Mononuclear cell (primary cell): ENCODE measurements at regions not wholly inside any gene's neighbourhood (a gene's known extent, or its start where the extent isn't known, plus 50 kb on each side); places are given as distances from the start of the nearest gene placed in this dataset.

ENCODE experiments used
- H3K27me3 ChIP-seq: 2 replicates; pipeline ENCODE4 v1.6.0; 2011; ENCODE audit warnings: low read length, control low read depth; ENCODE audit not compliant: insufficient read depth
- H3K4me1 ChIP-seq: 2 replicates; pipeline ENCODE4 v1.5.1; 2011; ENCODE audit warnings: mild to moderate bottlenecking, low read length, control low read depth; ENCODE audit not compliant: insufficient read depth
- H3K4me3 ChIP-seq: 2 replicates; pipeline ENCODE4 v1.5.1; 2011; ENCODE audit warnings: mild to moderate bottlenecking, low read length, moderate library complexity
- H3K9me3 ChIP-seq: 2 replicates; pipeline ENCODE4 v1.5.1; 2011; ENCODE audit warnings: low read depth, mild to moderate bottlenecking, control low read depth, low read length

GRCh38 chr1:208598021-208598420, 353.8 kb upstream of the PLXNA2 start:
- Histone ChIP-seq H3K4me1 (no peaks in the 10 kb centered on the region), H3K27me3 (no peaks in the 10 kb centered on the region), H3K9me3 (no peaks in the 10 kb centered on the region), H3K4me3 (no peak overlapping the region)

- no peak overlapping the region for H3K4me3 ChIP-seq
- no peaks in the 10 kb centered on the region for H3K9me3 ChIP-seq
- no peaks in the 10 kb centered on the region for H3K27me3 ChIP-seq
- no peaks in the 10 kb centered on the region for H3K4me1 ChIP-seq
These were observed 354.9 kb upstream of the PLXNA2 start for GRCh38 chr1:208599063-208599462.

GRCh38 chr1:208600456-208601190, 356.4 kb upstream of the PLXNA2 start:
- Histone ChIP-seq H3K9me3 (no peaks in the 10 kb centered on the region), H3K27me3 (no peaks in the 10 kb centered on the region), H3K4me3 (no peak overlapping the region), H3K4me1 (no peaks in the 10 kb centered on the region)

GRCh38 chr1:208601561-208601960, 357.4 kb upstream of the PLXNA2 start:
- Histone ChIP-seq H3K27me3 (no peaks in the 10 kb centered on the region), H3K4me1 (no peaks in the 10 kb centered on the region), H3K4me3 (no peak overlapping the region), H3K9me3 (no peaks in the 10 kb centered on the region)

- Histone ChIP-seq H3K27me3 (no peaks in the 10 kb centered on the region), H3K4me3 (no peak overlapping the region), H3K4me1 (no peaks in the 10 kb centered on the region), H3K9me3 (no peaks in the 10 kb centered on the region)
These were observed 359.5 kb upstream of the PLXNA2 start for GRCh38 chr1:208603721-208604120.

GRCh38 chr1:208604295-208604694, 360.1 kb upstream of the PLXNA2 start:
- H3K27me3 ChIP-seq, result no peaks in the 10 kb centered on the region
- no peaks in the 10 kb centered on the region for H3K9me3 ChIP-seq
- H3K4me1 ChIP-seq, result no peaks in the 10 kb centered on the region
- no peak overlapping the region for H3K4me3 ChIP-seq

GRCh38 chr1:208606959-208607358, 362.8 kb upstream of the PLXNA2 start:
- Histone ChIP-seq H3K9me3 (no peaks in the 10 kb centered on the region), H3K27me3 (no peaks in the 10 kb centered on the region), H3K4me3 (no peak overlapping the region), H3K4me1 (no peaks in the 10 kb centered on the region)

GRCh38 chr1:208607616-208608015, 363.4 kb upstream of the PLXNA2 start:
- Histone ChIP-seq H3K4me1 (no peaks in the 10 kb centered on the region), H3K4me3 (no peak overlapping the region), H3K9me3 (no peaks in the 10 kb centered on the region), H3K27me3 (no peaks in the 10 kb centered on the region)

- Histone ChIP-seq H3K9me3 (no peaks in the 10 kb centered on the region), H3K4me3 (no peak overlapping the region), H3K27me3 (no peaks in the 10 kb centered on the region), H3K4me1 (no peaks in the 10 kb centered on the region)
These were observed 370.4 kb upstream of the PLXNA2 start for GRCh38 chr1:208614610-208615009.

- Histone ChIP-seq H3K27me3 (no peaks in the 10 kb centered on the region), H3K4me3 (no peak overlapping the region), H3K4me1 (no peaks in the 10 kb centered on the region), H3K9me3 (peaks cover 7% of the 10 kb centered on the region)
These were observed 371.2 kb upstream of the PLXNA2 start for GRCh38 chr1:208615371-208615770.

- Histone ChIP-seq H3K4me3 (no peak overlapping the region), H3K9me3 (peaks cover 9% of the 10 kb centered on the region), H3K4me1 (no peaks in the 10 kb centered on the region), H3K27me3 (no peaks in the 10 kb centered on the region)
These were observed 372.6 kb upstream of the PLXNA2 start for GRCh38 chr1:208616776-208617175.

- no peaks in the 10 kb centered on the region for H3K27me3 ChIP-seq
- H3K4me1 ChIP-seq, result no peaks in the 10 kb centered on the region
- no peak overlapping the region for H3K4me3 ChIP-seq
- no peaks in the 10 kb centered on the region for H3K9me3 ChIP-seq
These were observed 384.1 kb upstream of the PLXNA2 start for GRCh38 chr1:208628022-208628914.

GRCh38 chr1:208631092-208631491, 386.9 kb upstream of the PLXNA2 start:
- H3K4me1 ChIP-seq, result no peaks in the 10 kb centered on the region
- H3K4me3 ChIP-seq, result no peak overlapping the region
- H3K9me3 ChIP-seq, result no peaks in the 10 kb centered on the region
- H3K27me3 ChIP-seq, result no peaks in the 10 kb centered on the region

- no peaks in the 10 kb centered on the region for H3K27me3 ChIP-seq
- H3K4me1 ChIP-seq, result no peaks in the 10 kb centered on the region
- H3K9me3 ChIP-seq, result no peaks in the 10 kb centered on the region
- no peak overlapping the region for H3K4me3 ChIP-seq
These were observed 387.3 kb upstream of the PLXNA2 start for GRCh38 chr1:208631506-208631905.

- H3K4me3 ChIP-seq, result no peak overlapping the region
- H3K9me3 ChIP-seq, result no peaks in the 10 kb centered on the region
- H3K4me1 ChIP-seq, result no peaks in the 10 kb centered on the region
- no peaks in the 10 kb centered on the region for H3K27me3 ChIP-seq
These were observed 390.4 kb upstream of the PLXNA2 start for GRCh38 chr1:208634346-208635140.
